NCI-H2196 (cell line): ENCODE measurements at regions not wholly inside any gene's neighbourhood (a gene's known extent, or its start where the extent isn't known, plus 50 kb on each side); places are given as distances from the start of the nearest gene placed in this dataset.

Experiments
- DNase-seq: peaks from one replicate; lab custom pipeline; 2025; ENCODE audit not compliant: unreplicated experiment; lab: John Stamatoyannopoulos, UW

GRCh38 chr4:128571747-128572146, 237.8 kb upstream of the JADE1 start:
- no peak for DNase-seq

- no peak for DNase-seq
Observed at GRCh38 chr4:128570387-128570975, 239.0 kb upstream of the JADE1 start.

- DNase-seq: no peak
Observed at GRCh38 chr4:128566693-128567092, 242.8 kb upstream of the JADE1 start.

- no peak for DNase-seq
Observed at GRCh38 chr4:128565565-128566186, 243.8 kb upstream of the JADE1 start.

- DNase-seq: no peak
Observed at GRCh38 chr4:128565054-128565453, 244.4 kb upstream of the JADE1 start.

DNA sequence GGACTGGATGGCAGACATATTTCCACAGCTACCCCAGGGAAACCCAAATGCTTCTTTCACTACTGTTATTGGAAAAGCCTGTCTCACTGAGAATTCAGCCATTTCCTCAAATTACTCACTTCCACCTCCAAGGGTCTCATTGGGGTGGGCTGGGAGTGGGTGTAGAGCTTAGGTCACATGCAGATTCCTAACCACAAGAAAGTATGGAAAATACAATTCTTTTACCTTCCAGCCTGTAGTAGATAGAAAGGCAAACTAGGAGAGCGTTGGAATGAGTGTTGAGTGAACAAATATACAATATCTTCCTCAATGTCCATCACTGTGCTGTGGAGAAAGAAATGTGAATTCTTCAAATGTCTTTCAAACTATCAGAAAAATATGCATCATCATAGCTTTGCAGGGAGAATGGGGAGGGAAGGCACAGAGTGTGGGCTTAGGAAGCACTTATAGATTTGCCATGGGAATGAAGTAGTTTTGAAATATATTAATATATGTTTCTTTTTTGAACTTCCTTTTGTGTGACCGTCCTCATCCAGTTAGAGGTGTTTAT, 245.3 kb upstream of the JADE1 start:
- no peak for DNase-seq

DNA sequence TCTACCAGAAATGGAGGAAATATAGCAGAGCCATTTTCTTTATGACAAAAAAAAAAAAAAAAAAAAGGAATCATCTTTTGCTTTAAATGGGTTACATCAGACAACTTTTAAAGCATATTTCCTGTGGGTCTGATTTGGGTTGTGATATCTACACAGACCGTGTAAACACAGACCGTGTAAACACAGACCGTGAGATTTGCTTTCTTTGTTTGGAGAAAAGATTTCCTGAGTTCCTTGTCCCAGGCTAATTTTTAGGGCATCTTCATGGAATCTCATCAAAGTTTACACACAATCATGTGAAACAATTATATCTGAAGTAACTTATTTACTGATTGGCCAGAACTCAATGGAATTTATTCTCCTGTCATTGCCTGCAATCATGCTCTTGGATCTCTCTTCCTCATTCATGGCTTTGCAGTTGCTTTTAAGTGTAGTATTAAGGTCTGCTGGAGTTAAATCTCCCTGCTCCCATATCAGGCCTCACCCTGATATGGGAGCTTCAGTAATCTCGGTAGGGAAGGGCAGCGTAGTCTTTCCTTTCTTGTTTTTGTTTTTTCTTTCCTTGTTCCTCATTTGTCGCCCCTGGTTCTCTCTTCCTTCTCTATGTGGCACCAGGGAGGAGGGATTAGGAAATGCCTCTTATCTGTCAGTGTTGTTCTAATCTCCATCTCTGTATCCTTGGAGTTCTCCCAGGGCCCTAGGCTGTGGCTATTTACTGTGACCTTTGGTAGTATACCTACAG, 248.6 kb upstream of the JADE1 start:
- DNase-seq: no peak

GRCh38 chr4:128558896-128559679, 250.4 kb upstream of the JADE1 start:
- DNase-seq: no peak

GRCh38 chr4:128556756-128557155, 252.7 kb upstream of the JADE1 start:
- no peak for DNase-seq

DNA sequence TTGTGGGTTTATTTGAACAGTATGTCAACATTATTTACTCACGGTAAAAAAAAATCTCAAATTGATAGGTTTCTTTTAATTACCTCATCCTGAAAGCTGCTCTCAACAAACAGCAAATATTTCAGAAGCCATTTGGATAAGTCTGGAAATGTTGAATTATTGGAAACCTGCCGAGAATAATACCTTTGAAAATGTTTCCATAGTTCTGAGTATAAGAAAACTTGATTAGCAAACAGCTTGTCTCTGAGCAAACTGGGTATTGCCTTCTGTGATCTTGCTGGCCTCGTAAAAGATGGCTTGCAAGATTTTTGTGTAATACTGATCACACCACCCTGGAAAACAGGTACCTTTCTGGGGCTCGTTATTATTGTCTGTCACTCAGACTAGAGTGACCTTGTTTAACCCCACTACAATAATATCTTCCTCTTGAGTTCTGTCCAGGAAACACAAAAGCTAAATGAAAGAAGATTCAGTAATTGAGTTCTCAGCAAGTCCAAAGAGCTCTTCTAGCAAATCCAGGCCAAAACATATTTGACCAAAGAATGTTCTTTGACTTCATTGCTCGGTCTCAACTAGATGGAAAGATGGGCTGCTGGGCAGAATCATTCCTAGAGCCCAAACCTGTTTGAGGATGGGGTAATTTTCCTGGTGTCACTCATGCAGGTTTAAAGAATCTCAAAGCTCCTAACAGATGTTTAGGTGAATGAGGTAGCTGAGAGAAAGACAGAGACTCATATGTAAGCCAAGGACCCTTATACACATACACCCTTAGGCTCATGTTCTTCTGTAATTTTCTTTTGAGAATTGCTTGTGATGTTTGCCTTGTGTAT, 255.6 kb upstream of the JADE1 start:
- no peak for DNase-seq

- no peak for DNase-seq
Observed at GRCh38 chr4:128552586-128552907, 257.0 kb upstream of the JADE1 start.

DNA sequence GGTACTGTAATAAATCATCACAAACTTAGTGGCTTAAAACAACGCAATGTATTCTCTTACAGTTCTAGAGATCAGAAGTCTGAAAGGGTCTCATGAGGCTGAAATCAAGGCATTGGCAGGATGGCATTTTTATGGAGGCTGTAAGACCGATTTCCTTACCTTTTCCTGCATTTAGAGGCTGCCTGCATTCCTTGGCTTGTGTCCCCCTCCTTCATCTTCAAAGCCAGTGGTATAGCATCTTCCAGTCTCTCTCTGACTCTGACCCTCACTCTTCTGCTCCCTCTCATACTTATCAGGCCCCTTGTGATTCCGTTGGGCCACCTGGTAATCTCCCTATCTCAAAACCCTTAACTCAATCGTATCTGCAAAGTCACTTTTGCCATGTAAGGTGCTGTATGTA, 258.2 kb upstream of the JADE1 start:
- DNase-seq: no peak

GRCh38 chr4:128550060-128550459, 259.4 kb upstream of the JADE1 start:
- DNase-seq: no peak

GRCh38 chr4:128549636-128550035, 259.9 kb upstream of the JADE1 start:
- DNase-seq: no peak

- DNase-seq: no peak
Observed at GRCh38 chr4:128548381-128548780, 260.8 kb upstream of the PGRMC2 start.

- DNase-seq: no peak
Observed at GRCh38 chr4:128544272-128544671, 256.7 kb upstream of the PGRMC2 start.

- DNase-seq: no peak
Observed at GRCh38 chr4:128543696-128544095, 256.1 kb upstream of the PGRMC2 start.

GRCh38 chr4:128542047-128542446, 254.4 kb upstream of the PGRMC2 start:
- no peak for DNase-seq

GRCh38 chr4:128540122-128540521, 252.5 kb upstream of the PGRMC2 start:
- no peak for DNase-seq

GRCh38 chr4:128538111-128538882, 250.7 kb upstream of the PGRMC2 start:
- DNase-seq: no peak
